ENCODE measurements at regions not wholly inside any gene's neighbourhood (a gene's known extent, or its start where the extent isn't known, plus 50 kb on each side); places are given as distances from the start of the nearest gene placed in this dataset.
A peak's percentile ranks its signal among the peaks of the same experiment; 100 is the strongest.

GRCh38 chr3:134302674-134303073 is 52.0 kb upstream of the RYK start:
- no peak for DNase-seq (ENCODE audit: low spot score)

DNA sequence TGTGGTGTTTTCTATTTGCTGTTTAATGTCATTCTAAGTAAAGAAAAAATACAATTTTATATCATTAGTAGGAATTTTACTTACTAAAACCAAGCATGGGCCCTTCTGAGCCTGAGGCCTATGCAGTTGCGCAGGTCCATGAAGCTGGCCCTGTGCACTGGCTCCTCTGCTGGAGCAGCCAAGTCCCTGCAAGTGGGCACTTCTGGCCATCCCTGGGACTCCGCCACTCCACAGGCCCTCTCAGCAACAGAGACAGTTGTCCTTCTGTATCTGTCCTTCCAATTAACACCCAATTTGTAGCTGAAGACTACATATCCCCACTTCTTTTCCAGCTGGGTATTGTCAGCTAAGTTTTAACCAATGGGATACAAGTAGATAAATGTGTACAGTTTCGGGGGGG is 49.9 kb upstream of the RYK start:
- peak; percentile 23 for DNase-seq (ENCODE audit: low spot score)
